ENCODE measurements at regions not wholly inside any gene's neighbourhood (a gene's known extent, or its start where the extent isn't known, plus 50 kb on each side); places are given as distances from the start of the nearest gene placed in this dataset.

GRCh38 chr4:56251556-56251955 lies 135.7 kb downstream of the AASDH start:
- no peak for TF ChIP-seq ZSCAN31 (CRISPR knock-in tag; IDR thresholded peaks at IDR 0.05; ENCODE audit: low read depth)
- no peak for TF ChIP-seq MTA3 (CRISPR knock-in tag; IDR thresholded peaks at IDR 0.05)
- no peak for TF ChIP-seq TRIM22 (IDR thresholded peaks at IDR 0.05)
- TF ChIP-seq MLLT10 (CRISPR knock-in tag; IDR thresholded peaks at IDR 0.05) = no peak
- no peak for TF ChIP-seq ZNF687 (CRISPR knock-in tag; IDR thresholded peaks at IDR 0.05)
- TF ChIP-seq NFYC (CRISPR knock-in tag; IDR thresholded peaks at IDR 0.05) = no peak
- ChIA-PET POLR2A (no interaction called here), CTCF (ENCODE audit: low intra/inter-chr PET ratio, low total read pairs) (no interaction called here)
- Histone ChIP-seq H3K9me3 (ENCODE audit: low read length) (no peaks in the 10 kb centered on the region), H3K27ac (ENCODE audit: extremely low read length, insufficient read depth, low read length) (no peak overlapping the region), H3K36me3 (replicated peaks in 1 of 2; ENCODE audit: control insufficient read depth in 1 of 2, insufficient read depth in 2 of 2, low read length in 2 of 2) (no peaks in the 10 kb centered on the region), H3K9ac (ENCODE audit: insufficient read depth, low read depth, low read length) (no peak overlapping the region), H3K4me1 (ENCODE audit: insufficient read depth, low read length) (peaks cover 38% of the 10 kb centered on the region), H3K27me3 (ENCODE audit: control insufficient read depth in 1 of 2, insufficient read depth in 2 of 2, low read length in 2 of 2) (no peaks in the 10 kb centered on the region), H2AFZ (ENCODE audit: low read length) (no peak overlapping the region), H3K4me2 (ENCODE audit: low read depth, low read length) (no peak overlapping the region), H3K4me3 (replicated peaks in 1 of 3; ENCODE audit: insufficient read depth in 1 of 3, low read depth in 2 of 3, low read length in 3 of 3) (no peak overlapping the region), H4K20me1 (ENCODE audit: insufficient read depth, low read length) (no peaks in the 10 kb centered on the region), H3K79me2 (ENCODE audit: insufficient read depth, low read length) (no peaks in the 10 kb centered on the region)
- WGBS (ENCODE audit: low lambda C conversion rate) = 93% methylated on average over 3 of the region's 3 CpGs
- DNase-seq (ENCODE audit: low spot score) = no peak
- no TSS peak for BruUV-seq (replicated peaks)
- in situ Hi-C loops (cut with HindIII; ENCODE audit: extremely low pct_ligation_motif_present, low pct_unique_long_range_greater_than_20kb) = no loop called here
- no peak for ATAC-seq
- no peak for FAIRE-seq
- intact Hi-C loops (cut with micrococcal nuclease; ENCODE audit: unreplicated experiment) = loop anchor here (5.0 kb wide), 1 partner anchor 204 kb away; a partner anchor contains a TSS

Data from HepG2 (cell line).